HL-60 (cell line): ENCODE measurements at regions not wholly inside any gene's neighbourhood (a gene's known extent, or its start where the extent isn't known, plus 50 kb on each side); places are given as distances from the start of the nearest gene placed in this dataset.

Experiments
- CTCF ChIP-seq: IDR thresholded peaks from one replicate; pipeline ENCODE4 v1.5.1; 2011; ENCODE audit warnings: low read length, control low read depth, inconsistent platforms; ENCODE audit not compliant: insufficient read depth
- POLR2AphosphoS5 ChIP-seq: IDR thresholded peaks from 2 replicates; pipeline ENCODE4 v1.6.1; 2012; ENCODE audit warnings: low read depth
- REST ChIP-seq: IDR thresholded peaks from 2 replicates; pipeline ENCODE4 v1.6.1; 2012; ENCODE audit warnings: low read depth; ENCODE audit not compliant: insufficient replicate concordance

- TF ChIP-seq CTCF (no peak), REST (no peak), POLR2AphosphoS5 (no peak)
Observed at GRCh38 chr10:64067859-64068258, 546.7 kb downstream of the REEP3 start.
